MG63 (cell line): ENCODE measurements at regions not wholly inside any gene's neighbourhood (a gene's known extent, or its start where the extent isn't known, plus 50 kb on each side); places are given as distances from the start of the nearest gene placed in this dataset.
A peak's percentile ranks its signal among the peaks of the same experiment; 100 is the strongest.

ENCODE experiments used
- DNase-seq: peaks from one replicate; pipeline ENCODE4 v3.0.0-alpha.2; 2020
- H3K27me3 ChIP-seq: fragments of 250-450 bp; sonication (Bioruptor Pico); 2 replicates; pipeline ENCODE4 v1.5.1; 2020; ENCODE audit warnings: mild to moderate bottlenecking, moderate library complexity
- H3K36me3 ChIP-seq: fragments of 250-450 bp; sonication (Bioruptor Pico); 2 replicates; pipeline ENCODE4 v1.5.1; 2020; ENCODE audit warnings: mild to moderate bottlenecking, moderate library complexity
- H3K4me3 ChIP-seq: fragments of 250-450 bp; sonication (Bioruptor Pico); 2 replicates; pipeline ENCODE4 v1.5.1; 2020; ENCODE audit warnings: mild to moderate bottlenecking, moderate library complexity
- H3K9me3 ChIP-seq: fragments of 250-450 bp; sonication (Bioruptor Pico); 2 replicates; pipeline ENCODE4 v1.5.1; 2020; ENCODE audit warnings: mild to moderate bottlenecking, moderate library complexity

DNA sequence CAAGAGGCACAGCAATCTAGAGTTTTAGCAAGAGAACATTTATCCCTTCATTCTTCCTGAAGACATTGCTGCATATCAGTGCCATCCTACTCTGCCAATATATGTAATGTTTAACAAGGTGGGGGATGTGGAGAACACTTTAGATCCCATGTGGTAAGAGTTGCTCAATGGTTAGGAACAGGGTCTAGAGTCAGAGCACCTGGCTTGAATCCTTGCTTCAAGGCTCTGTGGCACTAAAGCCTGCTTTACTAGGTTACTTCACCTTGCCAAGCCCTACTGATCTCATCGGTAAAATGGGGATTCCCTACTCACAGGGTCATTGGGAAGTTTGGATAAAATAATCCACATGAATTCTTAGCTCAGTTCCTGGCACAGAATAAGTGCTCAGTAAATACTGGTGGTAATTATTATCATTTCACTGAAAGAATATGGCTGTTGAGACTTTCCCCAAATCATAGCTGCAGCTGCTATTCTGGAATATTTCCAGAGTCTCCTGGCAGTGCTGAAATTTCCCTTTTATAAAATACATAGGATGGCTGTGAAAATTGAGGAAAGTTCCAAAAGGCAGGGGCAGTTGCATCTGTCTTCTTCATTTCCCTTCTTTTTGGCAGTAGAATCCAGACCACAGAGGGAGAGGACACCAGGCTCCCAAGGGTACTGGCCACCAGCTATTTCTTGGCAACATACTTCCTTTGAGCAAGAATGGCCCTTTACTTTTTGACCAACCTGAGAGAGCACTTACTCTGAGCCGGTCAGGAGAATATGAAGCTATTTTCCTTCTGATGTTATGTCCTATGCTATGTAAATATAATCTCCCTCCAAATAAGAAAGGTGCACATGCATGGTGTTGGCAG, 142.8 kb downstream of the PALM2AKAP2 start:
- no peaks in the 10 kb centered on the region for H3K36me3 ChIP-seq
- no peaks in the 10 kb centered on the region for H3K27me3 ChIP-seq
- no peak overlapping the region for H3K4me3 ChIP-seq
- no peaks in the 10 kb centered on the region for H3K9me3 ChIP-seq
- DNase-seq, result peak; percentile 22

DNA sequence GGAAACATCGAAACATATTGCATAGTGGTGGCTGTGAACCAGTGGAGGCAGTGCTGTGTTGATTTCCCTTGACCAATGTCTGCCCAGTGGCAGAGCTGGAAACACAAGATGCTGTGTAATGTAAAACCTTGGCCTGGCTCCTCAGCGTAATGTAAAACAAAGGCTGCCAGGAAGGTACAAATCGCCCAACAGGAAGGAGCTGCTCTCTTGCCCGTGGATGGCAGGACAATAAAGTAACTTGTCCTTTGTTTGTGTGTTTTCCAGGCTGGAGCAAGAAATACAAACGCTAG, 143.4 kb downstream of the PALM2AKAP2 start:
- Histone ChIP-seq H3K4me3 (no peak overlapping the region), H3K36me3 (no peaks in the 10 kb centered on the region), H3K27me3 (no peaks in the 10 kb centered on the region), H3K9me3 (no peaks in the 10 kb centered on the region)
- DNase-seq, result peak; percentile 52

DNA sequence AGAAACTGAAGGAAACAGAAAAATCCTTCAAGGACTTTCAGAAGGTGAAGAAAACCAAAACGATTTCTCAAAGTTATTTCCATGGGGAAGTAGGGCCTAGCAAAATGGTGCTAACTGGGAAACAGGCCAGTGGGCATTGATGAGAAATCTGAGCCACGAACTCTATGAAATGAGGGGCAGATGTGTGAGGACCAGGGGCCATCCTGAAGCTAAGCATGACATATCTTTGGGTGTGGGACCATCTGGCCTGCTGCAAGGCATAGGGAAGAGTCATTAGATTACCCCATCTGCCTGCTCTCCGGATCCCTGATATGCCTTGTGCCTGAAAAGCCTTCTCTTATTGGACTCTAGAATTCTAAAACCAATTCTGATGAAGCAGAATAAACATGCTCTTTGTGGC, 143.8 kb downstream of the PALM2AKAP2 start:
- no peaks in the 10 kb centered on the region for H3K9me3 ChIP-seq
- no peak overlapping the region for H3K4me3 ChIP-seq
- DNase-seq, result no peak
- no peaks in the 10 kb centered on the region for H3K36me3 ChIP-seq
- H3K27me3 ChIP-seq, result no peaks in the 10 kb centered on the region

DNA sequence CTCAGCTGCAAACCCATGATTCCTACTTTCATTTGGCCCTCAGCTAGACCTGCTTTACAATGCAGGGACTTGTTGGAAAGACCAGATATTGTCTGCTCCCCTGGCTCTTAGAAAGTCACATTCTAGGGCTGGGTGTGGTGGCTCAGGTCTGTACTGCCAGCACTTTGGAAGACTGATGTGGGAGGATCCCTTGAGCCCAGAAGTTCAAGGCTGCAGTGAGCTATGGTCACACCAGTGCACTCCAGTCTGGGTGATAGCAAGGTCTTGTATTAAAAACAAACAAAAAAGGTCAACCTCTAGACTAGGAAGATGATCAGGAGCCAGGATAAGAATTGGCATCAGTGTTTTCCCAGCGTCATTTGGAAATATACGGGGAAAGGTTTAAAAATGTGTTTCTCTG, 145.8 kb downstream of the PALM2AKAP2 start:
- Histone ChIP-seq H3K4me3 (no peak overlapping the region), H3K9me3 (no peaks in the 10 kb centered on the region), H3K36me3 (no peaks in the 10 kb centered on the region), H3K27me3 (no peaks in the 10 kb centered on the region)
- no peak for DNase-seq

DNA sequence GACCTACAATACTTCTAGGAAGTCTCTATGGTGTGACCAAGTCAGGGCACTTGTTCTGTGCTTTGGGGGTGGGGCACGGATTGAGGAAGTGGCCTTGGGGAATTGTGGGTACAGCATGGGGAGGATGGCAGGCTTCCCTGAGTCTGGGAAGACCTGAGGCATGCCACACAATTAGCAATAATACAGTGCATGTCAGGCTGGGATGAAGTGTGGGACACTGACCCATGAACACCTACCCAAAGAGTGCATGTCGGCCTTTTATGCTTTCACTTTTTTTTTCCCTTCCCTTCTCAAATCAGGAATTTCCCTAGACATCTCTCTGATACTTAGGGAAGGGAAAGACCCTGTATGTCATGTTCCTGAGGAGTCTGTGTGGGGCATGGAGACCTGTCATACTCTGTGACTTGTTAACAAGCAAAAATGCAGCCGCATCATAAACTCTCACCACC, 146.4 kb downstream of the PALM2AKAP2 start:
- Histone ChIP-seq H3K27me3 (no peaks in the 10 kb centered on the region), H3K4me3 (no peak overlapping the region), H3K36me3 (no peaks in the 10 kb centered on the region), H3K9me3 (no peaks in the 10 kb centered on the region)
- DNase-seq, result no peak

DNA sequence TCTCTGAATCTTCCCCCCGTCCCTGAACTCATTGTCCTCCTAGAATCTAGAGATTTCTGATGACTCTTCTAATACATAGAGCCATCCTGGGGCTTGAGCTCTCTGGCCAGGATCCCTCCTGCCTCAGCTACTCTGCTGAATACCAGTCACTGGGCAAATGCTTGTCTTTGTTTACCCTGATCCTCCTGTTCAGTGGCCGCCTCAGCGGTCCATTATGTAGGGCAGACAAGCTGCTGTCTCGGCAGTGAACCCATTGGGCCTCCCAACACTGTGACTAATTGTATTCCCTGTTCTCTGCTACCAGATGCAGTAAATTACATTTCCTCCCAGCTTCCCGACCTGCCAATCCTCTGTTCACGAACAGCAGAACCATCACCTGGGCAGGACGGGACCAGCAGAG, 151.6 kb downstream of the PALM2AKAP2 start:
- Histone ChIP-seq H3K4me3 (no peak overlapping the region), H3K27me3 (no peaks in the 10 kb centered on the region), H3K36me3 (no peaks in the 10 kb centered on the region), H3K9me3 (no peaks in the 10 kb centered on the region)
- no peak for DNase-seq

DNA sequence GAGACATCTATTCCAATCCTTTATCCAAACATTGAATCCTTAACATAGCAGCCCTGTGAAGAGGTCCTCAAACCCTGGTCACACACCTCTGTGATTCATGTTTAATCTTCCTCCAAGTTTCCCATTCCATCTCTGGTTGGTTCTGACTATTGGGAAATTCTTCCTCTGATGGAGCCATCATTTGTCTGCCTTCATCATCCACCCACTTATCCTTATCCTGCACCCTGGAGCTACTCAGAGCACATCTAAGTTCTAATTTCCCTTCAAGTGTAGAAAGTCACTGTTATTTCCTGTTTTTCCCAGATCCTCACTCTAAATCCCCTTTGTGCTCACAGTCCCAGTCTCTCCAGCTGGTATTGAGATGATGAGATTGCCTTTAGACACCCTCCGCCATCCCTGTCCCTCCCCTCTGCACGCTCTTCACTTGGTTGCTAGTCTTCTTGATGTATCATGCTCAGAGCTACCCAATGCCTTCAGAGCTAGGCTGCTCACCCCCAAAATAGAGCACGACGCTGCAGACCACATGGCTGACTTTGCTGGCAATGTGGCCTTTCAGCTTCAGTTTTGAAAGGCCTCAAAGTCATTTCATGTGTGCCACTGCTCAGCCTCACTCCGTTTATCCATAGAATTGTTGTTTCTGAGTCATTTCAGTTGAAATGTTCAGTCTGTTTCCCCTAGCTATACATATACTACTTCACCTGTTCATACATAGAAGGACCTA, 154.3 kb downstream of the PALM2AKAP2 start:
- no peaks in the 10 kb centered on the region for H3K27me3 ChIP-seq
- H3K4me3 ChIP-seq, result no peak overlapping the region
- H3K9me3 ChIP-seq, result no peaks in the 10 kb centered on the region
- no peaks in the 10 kb centered on the region for H3K36me3 ChIP-seq
- no peak for DNase-seq

DNA sequence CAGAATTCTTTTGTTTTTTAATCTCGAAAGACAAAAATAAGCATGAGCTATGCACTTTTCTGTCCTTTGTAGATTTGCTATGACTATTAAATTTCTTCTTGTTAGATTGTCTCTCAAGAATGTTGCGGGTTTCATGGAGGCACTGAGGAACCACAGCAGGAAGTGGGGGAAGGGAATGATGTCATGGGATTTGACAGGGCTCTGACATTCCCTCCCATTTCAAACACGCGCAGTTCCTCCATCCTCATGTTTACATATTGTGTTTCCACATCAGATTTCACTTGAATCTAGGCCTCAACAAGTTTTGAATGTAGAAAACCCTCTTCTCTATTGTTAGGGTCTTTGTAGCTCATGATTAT, 154.8 kb downstream of the PALM2AKAP2 start:
- no peak overlapping the region for H3K4me3 ChIP-seq
- no peak for DNase-seq

DNA sequence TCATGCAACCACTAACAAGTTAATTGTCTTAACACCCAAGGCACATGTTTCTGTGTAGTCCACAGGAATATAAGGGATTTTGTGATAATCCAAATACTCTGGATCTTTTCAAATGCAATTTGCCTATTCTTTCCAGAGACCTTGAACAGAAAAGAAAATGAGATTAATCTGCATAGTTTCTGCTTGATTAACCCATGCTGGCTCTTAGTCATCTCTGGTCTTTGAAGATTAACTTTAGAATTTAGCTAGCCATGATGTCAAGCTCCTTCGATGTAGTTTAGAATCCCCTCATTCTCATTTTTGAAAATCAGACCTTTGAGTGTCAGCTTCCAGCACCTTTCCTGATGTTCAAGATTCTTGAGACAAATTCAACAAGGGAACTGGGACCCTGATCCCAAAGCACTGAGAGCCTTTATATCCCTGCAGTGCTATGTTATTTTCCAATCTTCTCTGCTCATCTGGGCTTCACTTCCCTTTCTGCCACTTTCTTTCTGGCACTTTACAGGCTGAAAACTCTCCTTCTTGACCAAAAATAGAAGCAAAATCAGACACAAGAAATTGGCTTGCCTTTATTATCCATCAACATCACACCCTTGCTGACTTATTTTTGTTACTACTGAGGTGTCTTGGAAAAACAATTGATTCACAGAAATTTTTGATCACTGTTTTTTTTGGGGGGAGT, 155.5 kb downstream of the PALM2AKAP2 start:
- Histone ChIP-seq H3K9me3 (no peaks in the 10 kb centered on the region), H3K36me3 (no peaks in the 10 kb centered on the region), H3K27me3 (no peaks in the 10 kb centered on the region), H3K4me3 (no peak overlapping the region)
- no peak for DNase-seq

More for the DNA sequence above, 154.8 kb downstream of the PALM2AKAP2 start:
- Histone ChIP-seq H3K36me3 (no peaks in the 10 kb centered on the region), H3K27me3 (no peaks in the 10 kb centered on the region), H3K9me3 (no peaks in the 10 kb centered on the region)

DNA sequence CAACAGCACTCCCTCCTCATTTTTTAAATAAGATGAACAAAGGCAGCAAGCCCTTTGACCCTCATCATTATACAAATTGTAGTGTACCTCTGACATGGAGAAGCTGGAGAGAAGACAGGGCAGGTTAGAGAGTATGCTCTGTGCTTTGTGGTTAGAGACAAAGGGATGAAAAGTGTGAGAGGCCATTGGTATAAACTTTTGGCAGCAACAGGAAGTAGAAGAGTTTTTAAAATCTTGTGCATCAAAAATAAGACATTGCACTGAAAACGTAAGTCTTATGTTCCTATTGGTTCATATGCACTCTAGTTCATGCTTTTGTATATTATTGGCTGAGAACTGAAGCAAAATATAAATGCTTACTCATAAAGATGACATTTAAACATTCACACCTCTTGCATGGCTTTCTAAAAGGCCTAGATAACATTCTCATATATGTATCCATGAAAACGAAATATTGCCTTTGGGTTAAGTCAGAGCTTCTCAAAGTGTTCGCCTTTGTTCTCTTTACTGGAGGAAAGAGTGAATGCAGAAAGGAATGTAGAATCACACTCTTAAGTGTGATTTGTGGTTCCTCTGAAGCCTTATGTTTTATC, 158.0 kb downstream of the PALM2AKAP2 start:
- no peak for DNase-seq
- no peaks in the 10 kb centered on the region for H3K9me3 ChIP-seq
- H3K36me3 ChIP-seq, result no peaks in the 10 kb centered on the region
- H3K4me3 ChIP-seq, result no peak overlapping the region
- no peaks in the 10 kb centered on the region for H3K27me3 ChIP-seq

DNA sequence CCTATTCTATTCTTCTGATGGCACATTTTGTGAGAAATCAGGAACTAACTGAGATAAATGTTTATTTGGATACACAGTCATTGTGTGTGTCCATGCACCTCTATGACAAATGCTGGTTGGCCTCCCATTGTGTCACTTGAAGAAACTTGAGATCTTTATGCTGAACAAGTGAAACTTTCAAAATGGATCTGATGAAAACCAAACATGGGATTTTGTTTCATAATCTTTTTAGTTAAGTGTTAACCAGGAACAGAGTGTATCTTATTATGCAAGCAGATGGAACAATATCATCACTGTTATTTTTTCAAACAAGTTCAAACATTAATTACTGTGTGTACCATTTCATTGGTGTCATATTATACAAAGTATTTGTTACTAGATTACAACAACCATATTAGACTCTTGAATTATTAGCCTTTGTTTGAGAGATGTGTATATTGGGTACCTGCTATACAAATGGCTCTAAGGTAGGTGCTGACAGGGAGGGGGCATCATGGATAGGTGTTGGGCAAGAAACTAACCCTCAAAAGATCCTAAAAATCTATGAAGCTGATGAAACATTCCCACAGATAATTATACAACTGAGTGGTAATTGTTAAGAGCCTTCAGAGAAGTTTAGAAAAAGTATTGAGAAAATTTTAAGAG, 159.8 kb downstream of the PALM2AKAP2 start:
- no peak for DNase-seq
- Histone ChIP-seq H3K27me3 (no peaks in the 10 kb centered on the region), H3K9me3 (no peaks in the 10 kb centered on the region), H3K4me3 (no peak overlapping the region), H3K36me3 (no peaks in the 10 kb centered on the region)

DNA sequence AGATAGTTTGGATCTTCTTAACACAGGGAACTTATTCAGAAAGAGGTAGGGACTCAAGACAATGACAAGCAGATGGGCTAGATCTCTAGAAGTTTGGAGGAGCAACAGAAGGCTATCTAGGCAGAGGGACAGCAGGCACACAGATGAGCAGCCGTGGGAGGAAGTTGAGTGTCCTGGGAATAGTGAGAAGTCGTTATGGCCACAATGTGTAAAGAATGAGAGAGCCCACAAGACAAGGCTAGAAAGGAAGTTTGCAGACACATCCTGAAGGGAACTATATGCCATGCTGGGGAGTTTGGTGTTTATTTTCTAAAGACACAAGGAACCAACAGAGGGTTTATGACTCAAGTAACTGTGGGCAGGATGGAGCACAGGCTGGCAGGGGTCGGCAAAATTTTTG, 160.6 kb downstream of the PALM2AKAP2 start:
- H3K27me3 ChIP-seq, result no peaks in the 10 kb centered on the region
- no peak overlapping the region for H3K4me3 ChIP-seq
- no peak for DNase-seq
- H3K9me3 ChIP-seq, result no peaks in the 10 kb centered on the region
- no peaks in the 10 kb centered on the region for H3K36me3 ChIP-seq

DNA sequence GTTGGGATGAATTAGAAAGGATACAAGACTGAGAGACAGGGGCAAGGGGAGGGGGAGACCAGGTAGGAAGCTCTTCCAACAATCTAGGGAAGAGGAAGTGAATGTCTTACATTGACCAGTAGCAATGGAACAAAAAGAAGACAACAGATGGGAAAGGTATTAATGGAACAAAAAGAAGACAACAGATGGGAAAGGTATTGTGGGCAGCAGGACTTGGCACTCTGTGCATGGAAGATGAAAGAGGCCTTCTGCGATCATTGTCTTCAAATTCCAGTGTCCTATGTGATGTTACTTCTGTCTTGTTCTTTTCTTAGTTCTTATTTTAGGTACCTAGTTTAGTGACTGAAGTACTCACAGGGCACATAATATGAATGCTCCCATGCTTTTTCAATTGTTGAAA, 161.8 kb downstream of the PALM2AKAP2 start:
- Histone ChIP-seq H3K36me3 (no peaks in the 10 kb centered on the region), H3K4me3 (no peak overlapping the region), H3K27me3 (no peaks in the 10 kb centered on the region), H3K9me3 (no peaks in the 10 kb centered on the region)
- no peak for DNase-seq

DNA sequence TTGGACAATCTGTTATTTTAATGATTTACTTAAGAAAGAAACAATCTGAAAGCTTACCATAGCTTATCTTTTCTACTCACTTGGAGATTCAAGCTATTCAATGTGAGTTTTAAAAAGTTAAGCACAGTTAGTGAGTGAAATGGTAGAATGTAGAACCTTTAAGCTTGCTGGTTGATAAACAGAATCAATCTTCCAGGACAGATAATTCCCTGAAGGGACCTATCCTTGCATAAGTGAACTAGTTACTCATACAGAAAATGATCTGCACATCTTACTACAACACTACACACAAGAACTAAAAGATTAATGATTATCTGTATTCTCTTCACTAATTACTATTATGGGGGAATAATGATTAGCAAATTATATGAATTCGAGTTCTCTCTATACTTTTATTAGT, 165.6 kb downstream of the PALM2AKAP2 start:
- Histone ChIP-seq H3K27me3 (no peaks in the 10 kb centered on the region), H3K9me3 (no peaks in the 10 kb centered on the region), H3K4me3 (no peak overlapping the region), H3K36me3 (no peaks in the 10 kb centered on the region)
- no peak for DNase-seq

DNA sequence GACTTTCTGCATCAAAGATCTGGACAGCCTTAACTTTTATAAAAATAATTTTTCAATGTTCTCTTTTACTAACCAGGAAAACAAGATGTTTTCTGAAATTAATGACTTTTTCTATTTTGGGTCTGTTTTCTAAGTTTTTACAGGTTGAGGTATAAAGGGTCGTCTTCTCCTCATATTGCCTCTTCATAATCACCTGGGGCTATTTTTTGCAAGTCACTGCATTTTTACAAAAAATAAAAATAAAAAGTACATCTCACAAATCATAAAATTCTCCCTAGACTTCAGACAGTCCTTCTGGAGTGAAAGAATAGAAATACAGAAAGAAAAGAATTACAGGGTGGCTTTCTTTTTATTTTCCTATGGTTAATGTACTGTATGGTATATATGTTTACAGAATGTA, 168.5 kb downstream of the PALM2AKAP2 start:
- Histone ChIP-seq H3K4me3 (no peak overlapping the region), H3K9me3 (no peaks in the 10 kb centered on the region), H3K36me3 (no peaks in the 10 kb centered on the region), H3K27me3 (no peaks in the 10 kb centered on the region)
- DNase-seq, result no peak

DNA sequence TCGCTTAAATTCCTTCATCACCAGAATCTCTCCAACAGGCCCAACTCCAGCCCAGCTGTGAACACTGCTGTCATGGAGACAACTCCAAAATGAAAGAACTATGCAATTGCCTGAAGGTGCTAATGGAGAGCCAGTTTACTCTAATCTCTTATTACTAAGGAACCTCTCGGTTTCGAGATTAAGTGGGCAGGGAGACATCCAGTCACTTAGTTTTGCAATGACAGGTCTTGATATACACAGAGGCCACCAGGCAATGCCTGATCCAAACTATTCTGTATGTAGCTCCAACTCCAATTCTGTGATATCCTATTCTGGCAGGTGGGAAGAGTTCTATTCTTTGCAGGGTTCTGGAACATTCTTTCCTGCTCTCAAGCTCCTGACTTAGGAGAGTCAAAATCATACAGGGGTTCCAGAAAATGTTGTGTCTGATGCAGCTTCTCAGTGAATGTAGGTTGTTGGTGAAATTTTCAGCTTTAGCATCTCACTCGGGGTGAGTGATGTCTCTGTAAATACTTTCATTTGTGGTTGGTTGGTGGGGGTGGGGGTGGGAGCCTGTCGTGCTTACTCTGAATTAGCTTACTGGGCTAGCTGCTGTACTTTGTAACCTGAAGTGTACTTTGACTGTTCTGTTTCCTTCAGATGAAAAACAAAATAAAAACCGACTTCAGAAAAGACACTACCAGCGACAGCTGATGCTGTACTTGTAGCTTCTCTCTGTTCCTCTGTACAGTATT, 170.9 kb downstream of the PALM2AKAP2 start:
- Histone ChIP-seq H3K36me3 (no peaks in the 10 kb centered on the region), H3K4me3 (no peak overlapping the region), H3K27me3 (no peaks in the 10 kb centered on the region), H3K9me3 (no peaks in the 10 kb centered on the region)
- no peak for DNase-seq
